ENCODE measurements at regions not wholly inside any gene's neighbourhood (a gene's known extent, or its start where the extent isn't known, plus 50 kb on each side); places are given as distances from the start of the nearest gene placed in this dataset.

DNA sequence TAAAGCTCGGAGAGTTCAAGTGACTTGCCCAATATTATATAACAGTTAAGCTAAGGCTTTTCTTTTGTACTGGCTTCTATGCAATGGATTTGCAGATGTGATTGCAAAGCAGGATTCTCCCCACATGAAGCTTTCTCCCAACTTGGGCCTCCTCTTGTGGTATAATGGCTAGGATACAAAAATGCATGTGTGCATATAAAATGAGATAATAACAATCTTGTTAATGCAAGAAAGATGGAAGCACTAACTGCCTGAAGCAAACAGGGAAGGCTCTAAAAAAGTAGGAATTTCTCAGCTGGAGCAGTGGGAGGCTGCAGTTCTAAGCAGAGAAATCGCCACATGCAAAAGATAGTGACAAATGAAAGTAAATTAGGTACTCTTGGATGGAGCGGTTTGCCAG is 444.2 kb upstream of the RIOK2 start:
- Histone ChIP-seq H3K18ac (ENCODE audit: low read depth, low read length) (no peak overlapping the region), H2AFZ (replicated peaks; ENCODE audit: low read length, poor library complexity) (no peak overlapping the region), H3K4ac (ENCODE audit: low read depth, low read length) (no peak overlapping the region), H4K8ac (ENCODE audit: low read depth in 2 of 2, low read length in 2 of 2) (no peak overlapping the region), H3K4me1 (ENCODE audit: control insufficient read depth, insufficient read depth, low read length) (no peaks in the 10 kb centered on the region), H3K4me3 (ENCODE audit: insufficient read depth, low read depth, low read length) (no peak overlapping the region), H2BK5ac (ENCODE audit: low read depth, low read length, poor library complexity, severe bottlenecking) (no peak overlapping the region), H3K4me2 (ENCODE audit: low read depth, low read length) (no peak overlapping the region), H4K5ac (ENCODE audit: low read depth, low read length) (no peak overlapping the region), H3K27me3 (ENCODE audit: control insufficient read depth, insufficient read depth, low read length) (no peaks in the 10 kb centered on the region), H3K79me1 (ENCODE audit: low read depth in 1 of 2, low read length in 2 of 2) (no peaks in the 10 kb centered on the region), H2AK5ac (ENCODE audit: low read depth, low read length) (no peak overlapping the region), H3K9ac (ENCODE audit: low read depth, low read length) (no peak overlapping the region), H4K20me1 (ENCODE audit: insufficient read depth, low read length) (no peaks in the 10 kb centered on the region), H3K14ac (replicated peaks; ENCODE audit: low read depth, low read length) (no peak overlapping the region), H3K36me3 (ENCODE audit: control insufficient read depth, insufficient read depth, low read length) (no peaks in the 10 kb centered on the region), H3K56ac (ENCODE audit: extremely low read depth, insufficient read depth, low read length) (no peak overlapping the region), H2BK15ac (ENCODE audit: low read depth, low read length) (no peak overlapping the region), H4K91ac (ENCODE audit: insufficient read depth, low read depth, low read length) (no peak overlapping the region), H2BK20ac (ENCODE audit: low read depth, low read length) (no peak overlapping the region), H3K27ac (ENCODE audit: insufficient read depth, low read length) (no peak overlapping the region), H3K23ac (ENCODE audit: low read depth, low read length) (no peak overlapping the region), H3K9me1 (ENCODE audit: insufficient read depth, low read length) (no peaks in the 10 kb centered on the region), H3K9me3 (ENCODE audit: control insufficient read depth, insufficient read depth, low read length) (no peaks in the 10 kb centered on the region), H2BK120ac (ENCODE audit: low read depth, low read length) (no peak overlapping the region), H2AK9ac (replicated peaks; ENCODE audit: low read depth, low read length, poor library complexity) (no peak overlapping the region)
- no TSS peak for BruUV-seq (replicated peaks)
- intact Hi-C loops (cut with micrococcal nuclease): no loop called here
- ChIA-PET POLR2A (ENCODE audit: unreplicated experiment) (no interaction called here), CTCF (interaction anchor here (0.6 to 0.7 kb wide), 3 partner anchors 81 to 411 kb away, joined by 3 read pairs; no protein-coding TSS in a partner anchor)
- WGBS, 2 experiments (ENCODE audit: extremely low coverage in 2 of 2, insufficient read length in 1 of 2): 100% methylated on average over 2 of the region's 3 CpGs; no CpG with 5 or more reads in 1 of the 2 experiments
- dilution Hi-C loops (cut with HindIII; ENCODE audit: low sequenced_read_pairs, unreplicated experiment): no loop called here
- TF ChIP-seq NFE2L2 (IDR thresholded peaks at IDR 0.05; ENCODE audit: low read depth, low read length) (no peak), MXI1 (IDR thresholded peaks at IDR 0.05; ENCODE audit: borderline replicate concordance, low read depth, low read length) (no peak), MAZ (IDR thresholded peaks at IDR 0.05; ENCODE audit: borderline replicate concordance, low read depth, low read length) (no peak), FOS (IDR thresholded peaks at IDR 0.05; ENCODE audit: low read depth, low read length) (no peak), BHLHE40 (IDR thresholded peaks at IDR 0.05; ENCODE audit: low read depth, low read length) (no peak)
- TF ChIP-seq, protein P1, sequence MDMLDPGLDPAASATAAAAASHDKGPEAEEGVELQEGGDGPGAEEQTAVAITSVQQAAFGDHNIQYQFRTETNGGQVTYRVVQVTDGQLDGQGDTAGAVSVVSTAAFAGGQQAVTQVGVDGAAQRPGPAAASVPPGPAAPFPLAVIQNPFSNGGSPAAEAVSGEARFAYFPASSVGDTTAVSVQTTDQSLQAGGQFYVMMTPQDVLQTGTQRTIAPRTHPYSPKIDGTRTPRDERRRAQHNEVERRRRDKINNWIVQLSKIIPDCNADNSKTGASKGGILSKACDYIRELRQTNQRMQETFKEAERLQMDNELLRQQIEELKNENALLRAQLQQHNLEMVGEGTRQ (IDR thresholded peaks at IDR 0.05; ENCODE audit: low read depth, low read length): no peak
- in situ Hi-C loops (cut with MboI; ENCODE audit: low sequenced_read_pairs): no loop called here
- DNase-seq (no peak), ATAC-seq (ENCODE audit: low read depth) (no peak)
